GM12878 (cell line): ENCODE measurements at regions not wholly inside any gene's neighbourhood (a gene's known extent, or its start where the extent isn't known, plus 50 kb on each side); places are given as distances from the start of the nearest gene placed in this dataset.

Source experiments
- ATAC-seq: fragments of 200-7000 bp; cut with Tn5 transposase; 3 replicates; pipeline ENCODE4 v1.9.1; 2020; ENCODE audit warnings: mild to moderate bottlenecking, moderate library complexity
- BruUV-seq: library from RNA; stranded (reverse); fragments of 400-500 nt; replicated peaks from 2 replicates; lab custom pipeline; 2021; lab: Mats Ljungman, UMichigan
- CTCF ChIA-PET: fragments of 300-600 bp; sonication (Branson Sonifier 250); formaldehyde crosslinking; extraction: SDS; loops from one replicate; lab custom pipeline; 2021; ENCODE audit warnings: inconsistent platforms; lab: Yijun Ruan, JAX
- POLR2A ChIA-PET: fragments of 350-600 bp; formaldehyde crosslinking; extraction: SDS; loops from one replicate; lab custom pipeline; 2021; ENCODE audit warnings: inconsistent platforms; lab: Charles Lee
- RAD21 ChIA-PET: fragments of 300-600 bp; sonication (Branson Sonifier 250); formaldehyde crosslinking; loops from one replicate; lab custom pipeline; 2023; ENCODE audit warnings: antibody characterized with exemption; ENCODE audit not compliant: unreplicated experiment; lab: Charles Lee
- SMC1A ChIA-PET: fragments of 300-600 bp; sonication (Branson Sonifier 250); formaldehyde crosslinking; loops from one replicate; lab custom pipeline; 2023; ENCODE audit not compliant: unreplicated experiment, uncharacterized antibody; lab: Charles Lee
- DNase-seq: peaks from one replicate; pipeline ENCODE4 v3.0.0-alpha.2; 2011; ENCODE audit warnings: low read depth, low spot score
- FAIRE-seq: peaks from 3 replicates; lab custom pipeline; 2011; peaks lifted over from hg19 to GRCh38; lab: Jason Lieb, UNC
- H2AFZ ChIP-seq: 2 replicates; pipeline ENCODE4 v1.6.0; 2011; ENCODE audit warnings: low read depth, low read length, control low read depth; ENCODE audit not compliant: control insufficient read depth
- H3K27ac ChIP-seq: 2 replicates; pipeline ENCODE4 v1.5.1; 2011; ENCODE audit warnings: control low read depth; ENCODE audit not compliant: control insufficient read depth, insufficient read depth
- H3K27me3 ChIP-seq, 2 experiments: replicated peaks in 1 of 2; 2 replicates each; pipeline versions ENCODE4 v1.6.0 to v1.6.1; 2011; ENCODE audit warnings: low read length in 1 of 2; ENCODE audit not compliant: control insufficient read depth in 2 of 2, insufficient read depth in 2 of 2
- H3K36me3 ChIP-seq, 2 experiments: 2 replicates each; pipeline ENCODE4 v1.5.1; 2011; ENCODE audit warnings: low read length in 1 of 2; ENCODE audit not compliant: control insufficient read depth in 2 of 2, insufficient read depth in 2 of 2
- H3K4me1 ChIP-seq: 2 replicates; pipeline ENCODE4 v1.6.1; 2011; ENCODE audit warnings: mild to moderate bottlenecking, low read length, moderate library complexity, mixed read lengths; ENCODE audit not compliant: control insufficient read depth, insufficient read depth
- H3K4me2 ChIP-seq: 2 replicates; pipeline ENCODE4 v1.6.0; 2011; ENCODE audit warnings: control low read depth; ENCODE audit not compliant: control insufficient read depth, insufficient read depth
- H3K4me3 ChIP-seq: fragments of 200-600 bp; sonication (generic); 2 replicates; pipeline ENCODE4 v1.5.1; 2016
- H3K79me2 ChIP-seq: 2 replicates; pipeline ENCODE4 v1.6.0; 2011; ENCODE audit warnings: low read length; ENCODE audit not compliant: control insufficient read depth, insufficient read depth
- H3K9ac ChIP-seq: 2 replicates; pipeline ENCODE4 v1.8.0; 2011; ENCODE audit warnings: low read length, control low read depth, mixed read lengths; ENCODE audit not compliant: control insufficient read depth, insufficient read depth
- H3K9me3 ChIP-seq: replicated peaks from 3 replicates; pipeline ENCODE4 v1.5.1; 2011; ENCODE audit warnings: mild to moderate bottlenecking, low read length; ENCODE audit not compliant: control insufficient read depth, insufficient read depth
- H4K20me1 ChIP-seq: 2 replicates; pipeline ENCODE4 v1.6.0; 2011; ENCODE audit not compliant: control insufficient read depth, insufficient read depth
- BACH1 ChIP-seq: fragments of 450-650 bp; IDR thresholded peaks from 2 replicates; pipeline ENCODE4 v1.6.1; 2017; ENCODE audit warnings: mild to moderate bottlenecking, borderline replicate concordance
- IKZF1 ChIP-seq: fragments of 450-650 bp; conservative IDR thresholded peaks from 2 replicates; pipeline ENCODE4 v1.6.1; 2017; ENCODE audit warnings: antibody characterized with exemption, mild to moderate bottlenecking
- MXI1 ChIP-seq: fragments of 150-350 bp; IDR thresholded peaks from 2 replicates; pipeline ENCODE4 v1.6.1; 2011; ENCODE audit warnings: low read depth, mild to moderate bottlenecking, inconsistent platforms, low read length, improper control_type of control experiment
- MYC ChIP-seq: IDR thresholded peaks from 2 replicates; pipeline ENCODE4 v1.6.1; 2011; ENCODE audit warnings: mild to moderate bottlenecking, low read length, moderate library complexity, inconsistent platforms; ENCODE audit not compliant: insufficient read depth, insufficient replicate concordance, insufficient read length, severe bottlenecking
- NR2C2 ChIP-seq: IDR thresholded peaks from 2 replicates; pipeline ENCODE4 v1.6.1; 2011; ENCODE audit warnings: borderline replicate concordance, low read depth; ENCODE audit not compliant: control insufficient read depth, insufficient read length
- NRF1 ChIP-seq: conservative IDR thresholded peaks from 2 replicates; pipeline ENCODE4 v1.6.1; 2011; ENCODE audit warnings: mild to moderate bottlenecking, low read depth, low read length, improper control_type of control experiment
- SIX5 ChIP-seq: IDR thresholded peaks from 2 replicates; pipeline ENCODE4 v1.6.1; 2011; ENCODE audit warnings: mild to moderate bottlenecking, low read depth, low read length, moderate library complexity; ENCODE audit not compliant: severe bottlenecking
- TCF12 ChIP-seq: IDR thresholded peaks from 2 replicates; pipeline ENCODE4 v1.6.1; 2011; ENCODE audit warnings: low read depth, mild to moderate bottlenecking, low read length
- ZNF622 ChIP-seq: fragments of 450-650 bp; IDR thresholded peaks from 2 replicates; pipeline ENCODE4 v1.6.1; 2017; ENCODE audit warnings: mild to moderate bottlenecking, inconsistent platforms
- WGBS: methylation state at CpG from one replicate; pipeline ENCODE4 v1.1.6; 2016; ENCODE audit warnings: low lambda C conversion rate; ENCODE audit not compliant: insufficient replicate concordance, insufficient coverage; ENCODE audit errors: missing lambda C conversion rate; 5-methylcytosine and 5-hydroxymethylcytosine counted together
- in situ Hi-C: fragments of 300-500 bp; cut with MboI; formaldehyde crosslinking; loops from 9 replicates; pipeline ENCODE4 v1.14.3; 2018; ENCODE audit warnings: mixed read lengths
- intact Hi-C: fragments of 100-400 bp; cut with micrococcal nuclease; formaldehyde crosslinking; loops from one replicate; pipeline ENCODE4 v1.14.2; 2022; ENCODE audit not compliant: unreplicated experiment
- TF ChIP-seq, protein P1 (sequence below): IDR thresholded peaks from 2 replicates; pipeline ENCODE4 v1.6.1; 2011; ENCODE audit warnings: low read depth, mild to moderate bottlenecking, low read length, moderate library complexity, borderline replicate concordance; ENCODE audit errors: extremely low read depth
- TF ChIP-seq, protein P2 (sequence below): fragments of 450-650 bp; IDR thresholded peaks from 2 replicates; pipeline ENCODE4 v1.6.1; 2018; ENCODE audit warnings: borderline replicate concordance, mild to moderate bottlenecking; ENCODE audit not compliant: partially characterized antibody
- TF ChIP-seq, protein P3 (sequence below): fragments of 150-350 bp; IDR thresholded peaks from 2 replicates; pipeline ENCODE4 v1.6.1; 2016; ENCODE audit warnings: low read depth, low read length
- TF ChIP-seq, protein P4 (sequence below): IDR thresholded peaks from 2 replicates; pipeline ENCODE4 v1.6.1; 2012; ENCODE audit warnings: mild to moderate bottlenecking, low read depth, low read length

DNA sequence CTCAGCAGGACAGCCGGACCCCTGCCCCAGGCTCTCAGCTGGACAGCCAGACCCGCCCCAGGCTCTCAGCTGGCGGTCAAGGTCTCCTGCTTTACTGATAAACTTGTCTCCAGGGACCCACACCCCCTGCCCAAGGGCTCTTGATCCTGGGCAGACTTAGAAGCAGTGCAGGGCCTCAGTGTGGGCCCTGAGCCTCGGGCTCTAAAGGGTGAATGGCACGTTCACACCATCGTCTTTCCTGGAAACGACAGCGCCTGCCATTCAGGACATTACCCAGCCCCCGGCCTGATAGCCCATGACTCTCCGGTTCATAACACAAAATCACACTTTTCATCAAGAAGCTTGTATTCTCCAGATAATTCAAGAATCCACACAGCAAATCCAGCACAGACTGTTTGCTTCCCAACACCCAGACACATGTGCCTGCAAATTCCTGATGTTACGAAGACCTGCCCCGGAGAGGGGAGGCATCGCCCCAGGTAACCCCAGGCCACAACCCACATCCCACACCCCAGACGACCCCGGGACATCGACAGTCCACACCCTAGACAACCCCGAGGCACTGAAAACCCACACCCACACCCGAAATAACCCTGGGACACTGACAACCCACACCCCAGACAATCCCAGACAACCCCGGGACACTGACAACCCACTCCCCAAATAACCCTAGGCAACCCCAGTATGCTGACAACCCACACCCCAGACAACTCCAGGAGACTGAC lies 136.8 kb downstream of the FAM53A start (continued):
- TF ChIP-seq NR2C2, result no peak
- no peak for TF ChIP-seq ZNF622
- no peak for TF ChIP-seq MYC
- no peak for TF ChIP-seq BACH1
- TF ChIP-seq, protein P1, sequence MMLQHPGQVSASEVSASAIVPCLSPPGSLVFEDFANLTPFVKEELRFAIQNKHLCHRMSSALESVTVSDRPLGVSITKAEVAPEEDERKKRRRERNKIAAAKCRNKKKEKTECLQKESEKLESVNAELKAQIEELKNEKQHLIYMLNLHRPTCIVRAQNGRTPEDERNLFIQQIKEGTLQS, result no peak
- no peak for TF ChIP-seq IKZF1
- TF ChIP-seq SIX5, result no peak
- TF ChIP-seq, protein P2, sequence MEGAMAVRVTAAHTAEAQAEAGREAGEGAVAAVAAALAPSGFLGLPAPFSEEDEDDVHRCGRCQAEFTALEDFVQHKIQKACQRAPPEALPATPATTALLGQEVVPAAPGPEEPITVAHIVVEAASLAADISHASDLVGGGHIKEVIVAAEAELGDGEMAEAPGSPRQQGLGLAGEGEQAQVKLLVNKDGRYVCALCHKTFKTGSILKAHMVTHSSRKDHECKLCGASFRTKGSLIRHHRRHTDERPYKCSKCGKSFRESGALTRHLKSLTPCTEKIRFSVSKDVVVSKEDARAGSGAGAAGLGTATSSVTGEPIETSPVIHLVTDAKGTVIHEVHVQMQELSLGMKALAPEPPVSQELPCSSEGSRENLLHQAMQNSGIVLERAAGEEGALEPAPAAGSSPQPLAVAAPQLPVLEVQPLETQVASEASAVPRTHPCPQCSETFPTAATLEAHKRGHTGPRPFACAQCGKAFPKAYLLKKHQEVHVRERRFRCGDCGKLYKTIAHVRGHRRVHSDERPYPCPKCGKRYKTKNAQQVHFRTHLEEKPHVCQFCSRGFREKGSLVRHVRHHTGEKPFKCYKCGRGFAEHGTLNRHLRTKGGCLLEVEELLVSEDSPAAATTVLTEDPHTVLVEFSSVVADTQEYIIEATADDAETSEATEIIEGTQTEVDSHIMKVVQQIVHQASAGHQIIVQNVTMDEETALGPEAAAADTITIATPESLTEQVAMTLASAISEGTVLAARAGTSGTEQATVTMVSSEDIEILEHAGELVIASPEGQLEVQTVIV, result no peak

DNA sequence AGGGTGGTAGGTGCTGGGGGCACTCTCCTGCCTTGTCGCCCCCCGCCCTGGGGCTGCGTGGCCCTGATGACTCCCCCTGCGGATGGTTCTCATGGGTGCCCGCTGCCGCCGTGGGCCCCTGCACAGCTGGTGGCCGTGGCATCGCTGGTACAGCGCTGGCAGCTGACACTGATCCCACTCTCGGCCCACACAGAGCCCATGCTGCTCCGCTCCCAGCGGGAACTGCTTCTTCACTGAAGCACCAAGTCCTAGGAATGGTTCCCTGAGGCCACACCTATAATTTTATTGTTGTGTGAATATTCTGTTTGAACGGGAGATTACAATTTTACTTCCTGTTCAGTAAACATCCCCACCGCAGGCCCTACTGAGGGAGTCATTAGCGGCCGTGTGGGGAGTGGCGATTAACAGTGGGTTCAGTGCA lies 138.6 kb upstream of the NKX1-1 start:
- DNase-seq (no peak), FAIRE-seq (no peak), ATAC-seq (no peak)
- Histone ChIP-seq H3K27me3 (no peaks in the 10 kb centered on the region), H3K36me3 (no peaks in the 10 kb centered on the region), H2AFZ (no peak overlapping the region), H3K9ac (no peak overlapping the region), H3K27ac (no peak overlapping the region), H4K20me1 (no peaks in the 10 kb centered on the region), H3K9me3 (no peaks in the 10 kb centered on the region), H3K4me3 (no peak overlapping the region), H3K79me2 (no peaks in the 10 kb centered on the region), H3K4me1 (no peaks in the 10 kb centered on the region), H3K4me2 (no peak overlapping the region)
- SMC1A ChIA-PET, result no interaction called here
- 33% methylated on average over 17 of the region's 18 CpGs for WGBS
- BruUV-seq, result no TSS peak
- intact Hi-C loops (no loop called here), in situ Hi-C loops (no loop called here)
- CTCF ChIA-PET, result no interaction called here
- RAD21 ChIA-PET, result no interaction called here
- POLR2A ChIA-PET, result no interaction called here
- TF ChIP-seq, protein P3, sequence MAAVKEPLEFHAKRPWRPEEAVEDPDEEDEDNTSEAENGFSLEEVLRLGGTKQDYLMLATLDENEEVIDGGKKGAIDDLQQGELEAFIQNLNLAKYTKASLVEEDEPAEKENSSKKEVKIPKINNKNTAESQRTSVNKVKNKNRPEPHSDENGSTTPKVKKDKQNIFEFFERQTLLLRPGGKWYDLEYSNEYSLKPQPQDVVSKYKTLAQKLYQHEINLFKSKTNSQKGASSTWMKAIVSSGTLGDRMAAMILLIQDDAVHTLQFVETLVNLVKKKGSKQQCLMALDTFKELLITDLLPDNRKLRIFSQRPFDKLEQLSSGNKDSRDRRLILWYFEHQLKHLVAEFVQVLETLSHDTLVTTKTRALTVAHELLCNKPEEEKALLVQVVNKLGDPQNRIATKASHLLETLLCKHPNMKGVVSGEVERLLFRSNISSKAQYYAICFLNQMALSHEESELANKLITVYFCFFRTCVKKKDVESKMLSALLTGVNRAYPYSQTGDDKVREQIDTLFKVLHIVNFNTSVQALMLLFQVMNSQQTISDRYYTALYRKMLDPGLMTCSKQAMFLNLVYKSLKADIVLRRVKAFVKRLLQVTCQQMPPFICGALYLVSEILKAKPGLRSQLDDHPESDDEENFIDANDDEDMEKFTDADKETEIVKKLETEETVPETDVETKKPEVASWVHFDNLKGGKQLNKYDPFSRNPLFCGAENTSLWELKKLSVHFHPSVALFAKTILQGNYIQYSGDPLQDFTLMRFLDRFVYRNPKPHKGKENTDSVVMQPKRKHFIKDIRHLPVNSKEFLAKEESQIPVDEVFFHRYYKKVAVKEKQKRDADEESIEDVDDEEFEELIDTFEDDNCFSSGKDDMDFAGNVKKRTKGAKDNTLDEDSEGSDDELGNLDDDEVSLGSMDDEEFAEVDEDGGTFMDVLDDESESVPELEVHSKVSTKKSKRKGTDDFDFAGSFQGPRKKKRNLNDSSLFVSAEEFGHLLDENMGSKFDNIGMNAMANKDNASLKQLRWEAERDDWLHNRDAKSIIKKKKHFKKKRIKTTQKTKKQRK, result no peak
- TF ChIP-seq NRF1 (no peak), MXI1 (no peak), TCF12 (no peak)
- TF ChIP-seq, protein P4, sequence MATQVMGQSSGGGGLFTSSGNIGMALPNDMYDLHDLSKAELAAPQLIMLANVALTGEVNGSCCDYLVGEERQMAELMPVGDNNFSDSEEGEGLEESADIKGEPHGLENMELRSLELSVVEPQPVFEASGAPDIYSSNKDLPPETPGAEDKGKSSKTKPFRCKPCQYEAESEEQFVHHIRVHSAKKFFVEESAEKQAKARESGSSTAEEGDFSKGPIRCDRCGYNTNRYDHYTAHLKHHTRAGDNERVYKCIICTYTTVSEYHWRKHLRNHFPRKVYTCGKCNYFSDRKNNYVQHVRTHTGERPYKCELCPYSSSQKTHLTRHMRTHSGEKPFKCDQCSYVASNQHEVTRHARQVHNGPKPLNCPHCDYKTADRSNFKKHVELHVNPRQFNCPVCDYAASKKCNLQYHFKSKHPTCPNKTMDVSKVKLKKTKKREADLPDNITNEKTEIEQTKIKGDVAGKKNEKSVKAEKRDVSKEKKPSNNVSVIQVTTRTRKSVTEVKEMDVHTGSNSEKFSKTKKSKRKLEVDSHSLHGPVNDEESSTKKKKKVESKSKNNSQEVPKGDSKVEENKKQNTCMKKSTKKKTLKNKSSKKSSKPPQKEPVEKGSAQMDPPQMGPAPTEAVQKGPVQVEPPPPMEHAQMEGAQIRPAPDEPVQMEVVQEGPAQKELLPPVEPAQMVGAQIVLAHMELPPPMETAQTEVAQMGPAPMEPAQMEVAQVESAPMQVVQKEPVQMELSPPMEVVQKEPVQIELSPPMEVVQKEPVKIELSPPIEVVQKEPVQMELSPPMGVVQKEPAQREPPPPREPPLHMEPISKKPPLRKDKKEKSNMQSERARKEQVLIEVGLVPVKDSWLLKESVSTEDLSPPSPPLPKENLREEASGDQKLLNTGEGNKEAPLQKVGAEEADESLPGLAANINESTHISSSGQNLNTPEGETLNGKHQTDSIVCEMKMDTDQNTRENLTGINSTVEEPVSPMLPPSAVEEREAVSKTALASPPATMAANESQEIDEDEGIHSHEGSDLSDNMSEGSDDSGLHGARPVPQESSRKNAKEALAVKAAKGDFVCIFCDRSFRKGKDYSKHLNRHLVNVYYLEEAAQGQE, result no peak
